ENCODE measurements at regions not wholly inside any gene's neighbourhood (a gene's known extent, or its start where the extent isn't known, plus 50 kb on each side); places are given as distances from the start of the nearest gene placed in this dataset.
A peak's percentile ranks its signal among the peaks of the same experiment; 100 is the strongest.

GRCh38 chr2:120934574-120935338 lies 199.1 kb downstream of the GLI2 start:
- Histone ChIP-seq H3K9me3 (ENCODE audit: control insufficient read depth in 1 of 2, insufficient read depth in 1 of 2, low read depth in 1 of 2, low read length in 2 of 2) (no peaks in the 10 kb centered on the region; a peak in 1 of 4 replicates), H3K4me1 (ENCODE audit: control insufficient read depth in 1 of 2, insufficient read depth in 2 of 2, low read length in 2 of 2) (peaks cover 30 to 63% of the 10 kb centered on the region in 2 experiments), H3K4me3 (replicated peaks in 1 of 2; ENCODE audit: low read depth in 1 of 2, low read length in 2 of 2) (peak overlapping the region; percentile 21 to 47), H2AFZ (ENCODE audit: low read depth, low read length, poor library complexity, severe bottlenecking) (no peak overlapping the region), H4K20me1 (ENCODE audit: insufficient read depth) (no peaks in the 10 kb centered on the region), H3K36me3 (ENCODE audit: control insufficient read depth in 1 of 2, insufficient read depth in 2 of 2, low read length in 2 of 2) (no peaks in the 10 kb centered on the region), H3K27me3 (ENCODE audit: insufficient read depth, low read length) (peaks cover 8% of the 10 kb centered on the region; the same call in 1 of the 2 replicates), H3K9me2 (ENCODE audit: insufficient read depth) (no peaks in the 10 kb centered on the region), H3K79me2 (ENCODE audit: insufficient read depth, low read length) (no peaks in the 10 kb centered on the region), H3K4me2 (ENCODE audit: low read length) (peak overlapping the region; percentile 88), H3K27ac (ENCODE audit: low read depth, low read length) (peak overlapping the region; percentile 64), H3K9ac (ENCODE audit: low read length) (peak overlapping the region; percentile 41)
- intact Hi-C loops (cut with micrococcal nuclease) = loop anchor here (5.0 kb wide), 1 partner anchor 197 kb away; the partner anchor contains the start of gene GLI2
- RAD21 ChIA-PET (ENCODE audit: low non-redundant PET in 1 of 2, low total read pairs in 2 of 2, uncharacterized antibody in 2 of 2, unreplicated experiment in 2 of 2) = interaction anchor here in 1 of 2 experiments (1.5 kb wide), 1 partner anchor 20 kb away, joined by 3 read pairs; no protein-coding TSS in a partner anchor
- ATAC-seq (peak; percentile 86), DNase-seq (ENCODE audit: low read depth, low spot score) (peak; percentile 69)
- CTCF ChIA-PET = interaction anchor here (1.4 kb wide), 1 partner anchor 239 kb away, joined by 4 read pairs; no protein-coding TSS in a partner anchor
- POLR2A ChIA-PET = interaction anchor here (1.1 to 1.6 kb wide), 3 partner anchors 20 to 140 kb away, joined by 5 to 9 read pairs (median 5); no protein-coding TSS in a partner anchor
- BruUV-seq (replicated peaks) = no TSS peak
- no peak for TF ChIP-seq ZNF274 (IDR thresholded peaks at IDR 0.05; ENCODE audit: low read depth, low read length)
- TF ChIP-seq EZH2phosphoT487 (IDR thresholded peaks at IDR 0.05; ENCODE audit: borderline replicate concordance) = no peak
- no peak for TF ChIP-seq ELF1 (IDR thresholded peaks at IDR 0.05; ENCODE audit: borderline replicate concordance, low read depth)
- peak; percentile 85 for TF ChIP-seq SP1 (IDR thresholded peaks at IDR 0.05; ENCODE audit: low read depth)
- no peak for TF ChIP-seq EGR1 (IDR thresholded peaks at IDR 0.05; ENCODE audit: low read depth)
- no peak; the same call in 1 of the 2 replicates for TF ChIP-seq CEBPB (IDR thresholded peaks at IDR 0.05; ENCODE audit: low read depth)
- TF ChIP-seq SRF (IDR thresholded peaks at IDR 0.05; ENCODE audit: low read depth) = peak; percentile 78; the same call in 1 of the 2 replicates
- TF ChIP-seq POLR2AphosphoS5 (IDR thresholded peaks at IDR 0.05; ENCODE audit: low read depth, low read length) = peak; percentile 64
- peak; percentile 92 for TF ChIP-seq JUND (IDR thresholded peaks at IDR 0.05)
- TF ChIP-seq MAX (IDR thresholded peaks at IDR 0.05) = peak; percentile 71
- TF ChIP-seq ZBTB33 (IDR thresholded peaks at IDR 0.05; ENCODE audit: extremely low read depth, insufficient replicate concordance, low read length) = no peak
- no peak for TF ChIP-seq YY1 (IDR thresholded peaks at IDR 0.05; ENCODE audit: extremely low read depth, insufficient replicate concordance, low read depth, low read length)
- 0 out of 2 replicates have a peak, but pooled peaks have one; percentile 14 for TF ChIP-seq RAD21 (IDR thresholded peaks at IDR 0.05; ENCODE audit: low read depth)
- no peak for TF ChIP-seq CTCF (IDR thresholded peaks at IDR 0.05 in 2 of 3, conservative IDR thresholded peaks at IDR 0.05 in 1 of 3; ENCODE audit: borderline replicate concordance in 1 of 3, insufficient read depth in 1 of 3, low read depth in 2 of 3, low read length in 2 of 3)
- peak; percentile 80; the same call in 1 of the 2 replicates for TF ChIP-seq CBX3 (IDR thresholded peaks at IDR 0.05; ENCODE audit: low read depth)
- peak; percentile 50; the same call in 1 of the 2 replicates for TF ChIP-seq SIN3A (IDR thresholded peaks at IDR 0.05; ENCODE audit: low read depth)
- peak; percentile 85 for TF ChIP-seq TCF7L2 (IDR thresholded peaks at IDR 0.05; ENCODE audit: borderline replicate concordance, extremely low read depth, insufficient read depth, insufficient read length)
- TF ChIP-seq EZH2 (IDR thresholded peaks at IDR 0.05) = no peak
